ENCODE measurements at regions not wholly inside any gene's neighbourhood (a gene's known extent, or its start where the extent isn't known, plus 50 kb on each side); places are given as distances from the start of the nearest gene placed in this dataset.

- H3K4me3 ChIP-seq (ENCODE audit: low read depth, low read length), result no peak overlapping the region
- DNase-seq (ENCODE audit: low read depth), result no peak
- TF ChIP-seq CTCF (IDR thresholded peaks at IDR 0.05; ENCODE audit: insufficient read depth, low read length), result no peak
These were observed 813.4 kb downstream of the SLITRK6 start for GRCh38 chr13:84985860-84986259.

DNA sequence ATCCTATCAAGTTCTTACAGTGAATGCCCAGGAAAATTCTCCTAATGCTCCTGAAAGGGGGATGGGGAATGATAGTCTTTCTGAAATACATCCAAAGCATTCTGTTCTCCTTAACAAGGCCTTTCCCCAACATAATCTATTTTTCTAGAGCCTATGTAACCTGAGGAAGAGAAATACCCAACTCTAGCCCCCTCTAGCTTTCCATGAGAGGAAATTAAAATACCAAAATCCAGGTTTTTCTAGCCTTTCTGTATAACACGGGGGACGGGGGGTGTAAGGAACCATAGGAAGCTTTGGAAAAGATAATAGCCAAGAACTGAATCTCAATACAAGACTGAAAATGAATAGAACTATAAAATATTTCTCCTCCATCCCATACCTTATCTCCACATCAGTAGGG, 815.9 kb downstream of the SLITRK6 start:
- DNase-seq (ENCODE audit: low read depth), result no peak
- TF ChIP-seq CTCF (IDR thresholded peaks at IDR 0.05; ENCODE audit: insufficient read depth, low read length), result no peak
- H3K4me3 ChIP-seq (ENCODE audit: low read depth, low read length), result no peak overlapping the region

DNA sequence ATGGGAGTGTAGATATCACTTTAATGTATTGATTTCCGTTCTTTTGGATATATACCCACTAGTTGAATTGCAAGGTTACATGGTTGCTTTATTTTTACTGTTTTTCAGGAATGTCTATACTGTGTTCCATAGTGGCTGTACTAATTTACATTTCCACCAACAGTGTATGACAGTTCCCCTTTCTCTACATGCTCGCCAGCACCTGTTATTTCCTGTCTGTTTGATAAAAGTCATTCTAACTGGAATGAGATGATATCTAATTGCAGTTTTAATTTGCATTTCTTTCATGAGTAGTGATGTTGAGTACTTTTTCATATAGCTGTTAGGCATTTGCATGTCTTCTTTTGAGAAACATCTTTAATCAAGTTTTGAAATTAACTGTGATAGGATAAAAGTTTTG, 818.6 kb downstream of the SLITRK6 start:
- DNase-seq (ENCODE audit: low read depth), result no peak
- H3K4me3 ChIP-seq (ENCODE audit: low read depth, low read length), result no peak overlapping the region
- no peak for TF ChIP-seq CTCF (IDR thresholded peaks at IDR 0.05; ENCODE audit: insufficient read depth, low read length)

GRCh38 chr13:84978851-84979250, 820.4 kb downstream of the SLITRK6 start:
- no peak overlapping the region for H3K4me3 ChIP-seq (ENCODE audit: low read depth, low read length)
- no peak for TF ChIP-seq CTCF (IDR thresholded peaks at IDR 0.05; ENCODE audit: insufficient read depth, low read length)
- DNase-seq (ENCODE audit: low read depth), result no peak

GRCh38 chr13:84973661-84974060, 825.6 kb downstream of the SLITRK6 start:
- H3K4me3 ChIP-seq (ENCODE audit: low read depth, low read length), result no peak overlapping the region
- no peak for DNase-seq (ENCODE audit: low read depth)
- no peak for TF ChIP-seq CTCF (IDR thresholded peaks at IDR 0.05; ENCODE audit: insufficient read depth, low read length)

DNA sequence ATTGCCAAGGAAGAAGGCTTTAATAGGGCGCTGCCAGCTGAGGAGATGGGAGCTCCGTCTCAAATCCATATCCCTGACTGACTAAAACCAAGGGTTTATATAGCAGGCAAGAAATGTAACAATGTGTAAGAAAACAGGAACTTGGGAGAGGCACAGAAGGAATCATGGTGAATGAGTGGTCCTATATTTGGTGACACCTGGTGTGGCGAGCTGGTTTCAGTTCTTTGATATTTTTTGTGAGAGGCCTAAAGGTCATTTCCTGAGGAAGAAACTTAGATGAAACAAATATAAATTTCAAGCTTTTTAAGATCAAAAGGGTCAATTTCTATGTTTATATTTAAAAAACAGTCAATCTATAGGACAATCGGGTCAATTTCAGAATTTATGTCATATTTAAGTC, 826.3 kb downstream of the SLITRK6 start:
- DNase-seq (ENCODE audit: low read depth), result no peak
- H3K4me3 ChIP-seq (ENCODE audit: low read depth, low read length), result no peak overlapping the region
- no peak for TF ChIP-seq CTCF (IDR thresholded peaks at IDR 0.05; ENCODE audit: insufficient read depth, low read length)

DNA sequence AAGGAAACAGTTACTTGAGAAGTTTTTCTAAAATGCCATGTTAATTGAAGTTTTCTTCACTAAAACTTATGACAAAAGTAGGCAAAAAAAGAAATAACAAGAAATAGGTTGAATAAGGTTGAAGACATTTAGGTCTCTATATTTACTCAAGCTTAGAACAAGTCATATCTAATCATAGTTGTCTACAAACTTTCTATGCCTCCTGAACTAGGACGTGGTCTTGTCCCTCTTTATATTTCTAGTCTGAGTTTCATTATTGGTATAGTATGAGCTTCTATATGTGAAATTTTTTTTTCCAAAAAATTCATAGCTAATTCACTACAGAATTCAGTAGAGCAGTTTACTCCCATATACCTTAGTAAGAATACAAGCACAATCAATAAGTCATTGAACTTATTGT, 836.4 kb downstream of the SLITRK6 start:
- no peak for DNase-seq (ENCODE audit: low read depth)

More for the DNA sequence above, 836.4 kb downstream of the SLITRK6 start:
- no peak overlapping the region for H3K4me3 ChIP-seq (ENCODE audit: low read depth, low read length)
- TF ChIP-seq CTCF (IDR thresholded peaks at IDR 0.05; ENCODE audit: insufficient read depth, low read length), result no peak

All from fibroblast of the aortic adventitia (primary cell).